HG03342 (cell line): ENCODE measurements at regions not wholly inside any gene's neighbourhood (a gene's known extent, or its start where the extent isn't known, plus 50 kb on each side); places are given as distances from the start of the nearest gene placed in this dataset.
"Not testable (repeated sequence)": the region's sequence is repeated elsewhere in the genome, so short reads cannot be mapped to it uniquely, and the experiment has no call there.

Source experiments
- ATAC-seq: cut with Tn5 transposase; IDR thresholded peaks from one replicate; pipeline ENCODE4 v1.9.1; 2021; ENCODE audit warnings: mild to moderate bottlenecking, moderate library complexity; ENCODE audit not compliant: unreplicated experiment

GRCh38 chr7:119761776-119762175 is 511.2 kb upstream of the KCND2 start:
- ATAC-seq, result no peak

GRCh38 chr7:119782286-119782685 is 490.7 kb upstream of the KCND2 start:
- no peak for ATAC-seq

- no peak for ATAC-seq
Observed at GRCh38 chr7:119783799-119784198, 489.2 kb upstream of the KCND2 start.

- no peak for ATAC-seq
Observed at GRCh38 chr7:119802147-119802546, 470.8 kb upstream of the KCND2 start.

GRCh38 chr7:119825091-119825655 is 447.8 kb upstream of the KCND2 start:
- ATAC-seq, result no peak

GRCh38 chr7:119826547-119826946 is 446.4 kb upstream of the KCND2 start:
- ATAC-seq, result no peak

GRCh38 chr7:119838444-119838843 is 434.5 kb upstream of the KCND2 start:
- ATAC-seq, result no peak

GRCh38 chr7:119842337-119842736 is 430.6 kb upstream of the KCND2 start:
- ATAC-seq, result no peak

GRCh38 chr7:119842786-119843185 is 430.2 kb upstream of the KCND2 start:
- no peak for ATAC-seq

GRCh38 chr7:119861385-119861784 is 411.6 kb upstream of the KCND2 start:
- no peak for ATAC-seq

GRCh38 chr7:119868387-119868786 is 404.6 kb upstream of the KCND2 start:
- ATAC-seq, result no peak

- ATAC-seq, result no peak
Observed at GRCh38 chr7:119879835-119880234, 393.1 kb upstream of the KCND2 start.

GRCh38 chr7:119886007-119886406 is 387.0 kb upstream of the KCND2 start:
- no peak for ATAC-seq

- not testable (repeated sequence) for ATAC-seq
Observed at GRCh38 chr7:119886525-119886924, 386.4 kb upstream of the KCND2 start.

GRCh38 chr7:119888251-119888650 is 384.7 kb upstream of the KCND2 start:
- ATAC-seq, result no peak

- no peak for ATAC-seq
Observed at GRCh38 chr7:119890631-119891030, 382.3 kb upstream of the KCND2 start.

- no peak for ATAC-seq
Observed at GRCh38 chr7:119895320-119895719, 377.7 kb upstream of the KCND2 start.

- ATAC-seq, result no peak
Observed at GRCh38 chr7:119896386-119896785, 376.6 kb upstream of the KCND2 start.

- no peak for ATAC-seq
Observed at GRCh38 chr7:119900996-119901672, 371.8 kb upstream of the KCND2 start.

- ATAC-seq, result no peak
Observed at GRCh38 chr7:119903085-119903484, 369.9 kb upstream of the KCND2 start.

GRCh38 chr7:119905495-119905894 is 367.5 kb upstream of the KCND2 start:
- no peak for ATAC-seq

- ATAC-seq, result no peak
Observed at GRCh38 chr7:119908948-119909347, 364.0 kb upstream of the KCND2 start.

GRCh38 chr7:119914119-119914518 is 358.9 kb upstream of the KCND2 start:
- ATAC-seq, result not testable (repeated sequence)
